DND-41 (cell line): ENCODE measurements at regions not wholly inside any gene's neighbourhood (a gene's known extent, or its start where the extent isn't known, plus 50 kb on each side); places are given as distances from the start of the nearest gene placed in this dataset.

Experiments
- ATAC-seq: fragments of 200-7000 bp; cut with Tn5 transposase; 3 replicates; pipeline ENCODE4 v1.9.1; 2021; ENCODE audit warnings: low read depth; ENCODE audit not compliant: insufficient read depth
- DNase-seq: peaks from one replicate; pipeline ENCODE4 v3.0.0-alpha.2; 2020
- H2AFZ ChIP-seq: 2 replicates; pipeline ENCODE4 v1.6.0; 2012; ENCODE audit warnings: low read depth, low read length
- H3K27ac ChIP-seq: 2 replicates; pipeline ENCODE4 v1.5.1; 2012; ENCODE audit warnings: low read length, inconsistent platforms
- H3K27me3 ChIP-seq: fragments of 200-600 bp; sonication (generic); 2 replicates; pipeline ENCODE4 v1.6.0; 2012; ENCODE audit warnings: low read length, mild to moderate bottlenecking, inconsistent platforms; ENCODE audit not compliant: insufficient read depth, poor library complexity
- H3K36me3 ChIP-seq: 2 replicates; pipeline ENCODE4 v1.5.1; 2012; ENCODE audit warnings: low read length, inconsistent platforms; ENCODE audit not compliant: insufficient read depth
- H3K4me1 ChIP-seq: 2 replicates; pipeline ENCODE4 v1.5.1; 2012; ENCODE audit warnings: mild to moderate bottlenecking, low read length; ENCODE audit not compliant: insufficient read depth
- H3K4me2 ChIP-seq: 2 replicates; pipeline ENCODE4 v1.6.0; 2012; ENCODE audit warnings: mild to moderate bottlenecking, moderate library complexity, low read length, inconsistent platforms; ENCODE audit not compliant: insufficient read depth
- H3K4me3 ChIP-seq, 2 experiments: fragments of 200-600 bp in 1 of 2; shearing (Covaris generic) in 1 of 2; 2 replicates each; pipeline ENCODE4 v1.5.1; 2012 to 2016; ENCODE audit warnings: inconsistent platforms in 2 of 2, low read length in 2 of 2, mild to moderate bottlenecking in 2 of 2, low read depth in 1 of 2, moderate library complexity in 1 of 2
- H3K79me2 ChIP-seq: 2 replicates; pipeline ENCODE4 v1.6.0; 2012; ENCODE audit warnings: low read length, inconsistent platforms; ENCODE audit not compliant: insufficient read depth
- H3K9ac ChIP-seq: 2 replicates; pipeline ENCODE4 v1.6.0; 2012; ENCODE audit warnings: low read depth, mild to moderate bottlenecking, inconsistent platforms, low read length, moderate library complexity
- H3K9me3 ChIP-seq: 2 replicates; pipeline ENCODE4 v1.5.1; 2012; ENCODE audit warnings: low read length, moderate library complexity, mild to moderate bottlenecking, inconsistent platforms; ENCODE audit not compliant: insufficient read depth, severe bottlenecking
- H4K20me1 ChIP-seq: 2 replicates; pipeline ENCODE4 v1.6.0; 2012; ENCODE audit warnings: low read length; ENCODE audit not compliant: insufficient read depth
- CTCF ChIP-seq: IDR thresholded peaks from 2 replicates; pipeline ENCODE4 v1.5.1; 2012; ENCODE audit warnings: borderline replicate concordance, low read length, moderate library complexity, mild to moderate bottlenecking; ENCODE audit not compliant: poor library complexity, severe bottlenecking; ENCODE audit errors: extremely low read depth
- EZH2 ChIP-seq: IDR thresholded peaks from 3 replicates; pipeline ENCODE4 v1.6.1; 2012; ENCODE audit warnings: borderline replicate concordance, low read depth, mild to moderate bottlenecking, moderate library complexity, low read length, inconsistent platforms; ENCODE audit not compliant: severe bottlenecking

DNA sequence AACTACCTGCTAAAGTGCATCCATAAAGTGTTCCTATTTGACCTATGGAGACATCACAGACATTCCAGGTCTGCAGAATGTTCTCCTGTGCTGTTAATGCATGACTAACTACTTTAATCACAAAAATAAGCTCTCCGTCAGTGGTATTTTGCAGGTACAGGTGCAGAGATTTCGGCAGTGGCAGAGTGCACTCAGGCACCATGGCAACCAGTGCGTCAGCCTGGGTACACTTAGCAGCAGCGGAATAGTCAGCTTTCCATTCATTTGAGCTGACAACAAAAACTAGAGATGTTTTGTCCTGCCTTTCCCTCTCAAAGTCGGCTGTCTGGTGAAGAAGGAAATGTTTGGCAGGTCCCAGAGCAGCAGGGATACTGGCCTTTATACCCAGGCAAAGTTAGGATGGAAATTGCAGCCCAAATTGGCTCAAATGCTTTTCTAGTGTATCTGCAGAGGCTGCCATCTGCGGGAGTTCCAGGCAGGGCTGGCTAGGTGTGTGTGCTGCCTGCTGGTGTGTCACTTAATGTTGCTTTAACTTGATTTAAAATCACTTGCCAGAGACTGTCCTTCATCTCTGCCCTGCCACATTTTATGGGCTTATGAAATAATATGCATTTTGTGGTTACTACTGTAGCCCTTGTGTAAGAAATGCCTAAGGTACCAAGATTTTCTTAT lies 195.8 kb downstream of the RAP2A start:
- Histone ChIP-seq H3K27ac (no peak overlapping the region), H3K4me1 (no peaks in the 10 kb centered on the region), H3K36me3 (no peaks in the 10 kb centered on the region), H3K79me2 (no peaks in the 10 kb centered on the region), H3K4me2 (no peak overlapping the region), H3K4me3 (no peak overlapping the region), H2AFZ (no peak overlapping the region), H3K9ac (no peak overlapping the region), H4K20me1 (no peaks in the 10 kb centered on the region), H3K9me3 (no peaks in the 10 kb centered on the region), H3K27me3 (peaks cover 7% of the 10 kb centered on the region)
- ATAC-seq (no peak), DNase-seq (no peak)
- TF ChIP-seq CTCF (no peak), EZH2 (no peak)

GRCh38 chr13:97630725-97631124 lies 196.8 kb downstream of the RAP2A start:
- Histone ChIP-seq H3K27me3 (peaks cover 7% of the 10 kb centered on the region), H2AFZ (no peak overlapping the region), H3K9me3 (no peaks in the 10 kb centered on the region), H3K36me3 (no peaks in the 10 kb centered on the region), H3K4me1 (no peaks in the 10 kb centered on the region), H3K79me2 (no peaks in the 10 kb centered on the region), H3K4me3 (no peak overlapping the region), H3K4me2 (no peak overlapping the region), H4K20me1 (no peaks in the 10 kb centered on the region), H3K27ac (no peak overlapping the region), H3K9ac (no peak overlapping the region)
- no peak for DNase-seq
- TF ChIP-seq CTCF, result no peak
- no peak for TF ChIP-seq EZH2
- ATAC-seq, result no peak

- no peak overlapping the region for H3K27ac ChIP-seq
- H3K79me2 ChIP-seq, result no peaks in the 10 kb centered on the region
- no peak overlapping the region for H3K9ac ChIP-seq
- H3K9me3 ChIP-seq, result no peaks in the 10 kb centered on the region
- H3K4me1 ChIP-seq, result no peaks in the 10 kb centered on the region
- no peaks in the 10 kb centered on the region for H3K36me3 ChIP-seq
- no peaks in the 10 kb centered on the region for H4K20me1 ChIP-seq
- no peak overlapping the region for H2AFZ ChIP-seq
- TF ChIP-seq CTCF (no peak), EZH2 (no peak)
- no peak overlapping the region for H3K4me2 ChIP-seq
- DNase-seq (no peak), ATAC-seq (no peak)
- H3K4me3 ChIP-seq, result no peak overlapping the region
- H3K27me3 ChIP-seq, result peaks cover 7% of the 10 kb centered on the region
These were observed 197.2 kb downstream of the RAP2A start for GRCh38 chr13:97631158-97631557.

- no peaks in the 10 kb centered on the region for H3K4me1 ChIP-seq
- no peaks in the 10 kb centered on the region for H3K79me2 ChIP-seq
- peaks cover 8% of the 10 kb centered on the region for H3K27me3 ChIP-seq
- no peak overlapping the region for H3K4me2 ChIP-seq
- H2AFZ ChIP-seq, result no peak overlapping the region
- no peak for TF ChIP-seq EZH2
- no peak for TF ChIP-seq CTCF
- H3K9me3 ChIP-seq, result no peaks in the 10 kb centered on the region
- no peak overlapping the region for H3K4me3 ChIP-seq
- DNase-seq (no peak), ATAC-seq (no peak)
- no peaks in the 10 kb centered on the region for H4K20me1 ChIP-seq
- H3K27ac ChIP-seq, result no peak overlapping the region
- H3K36me3 ChIP-seq, result no peaks in the 10 kb centered on the region
- H3K9ac ChIP-seq, result no peak overlapping the region
These were observed 205.3 kb downstream of the RAP2A start for GRCh38 chr13:97639236-97639635.
